SJCRH30 (cell line): ENCODE measurements at regions not wholly inside any gene's neighbourhood (a gene's known extent, or its start where the extent isn't known, plus 50 kb on each side); places are given as distances from the start of the nearest gene placed in this dataset.

ENCODE experiments used
- DNase-seq, 2 experiments: peaks; one replicate each; pipeline ENCODE4 v3.0.0-alpha.2; 2015 to 2020
- H3K27ac ChIP-seq: fragments of 250-450 bp; sonication (Bioruptor Pico); 2 replicates; pipeline ENCODE4 v1.5.1; 2020; ENCODE audit warnings: mild to moderate bottlenecking, moderate library complexity
- H3K27me3 ChIP-seq: fragments of 250-450 bp; sonication (Bioruptor Pico); 2 replicates; pipeline ENCODE4 v1.5.1; 2020; ENCODE audit warnings: mild to moderate bottlenecking, moderate library complexity
- H3K36me3 ChIP-seq: fragments of 250-450 bp; sonication (Bioruptor Pico); 2 replicates; pipeline ENCODE4 v1.5.1; 2020; ENCODE audit warnings: mild to moderate bottlenecking, moderate library complexity
- H3K4me1 ChIP-seq: fragments of 250-450 bp; sonication (Bioruptor Pico); 2 replicates; pipeline ENCODE4 v1.5.1; 2020; ENCODE audit warnings: mild to moderate bottlenecking, moderate library complexity
- H3K4me3 ChIP-seq: fragments of 250-450 bp; sonication (Bioruptor Pico); 2 replicates; pipeline ENCODE4 v1.5.1; 2020; ENCODE audit warnings: mild to moderate bottlenecking, moderate library complexity
- H3K9me3 ChIP-seq: fragments of 250-450 bp; sonication (Bioruptor Pico); replicated peaks from 2 replicates; pipeline ENCODE4 v1.5.1; 2020; ENCODE audit warnings: mild to moderate bottlenecking, moderate library complexity

- no peak for DNase-seq
- H3K9me3 ChIP-seq, result no peaks in the 10 kb centered on the region
- no peaks in the 10 kb centered on the region for H3K27me3 ChIP-seq
- H3K36me3 ChIP-seq, result no peaks in the 10 kb centered on the region
- H3K4me1 ChIP-seq, result no peaks in the 10 kb centered on the region
- no peak overlapping the region for H3K4me3 ChIP-seq
- no peak overlapping the region for H3K27ac ChIP-seq
Measured at GRCh38 chr6:145132709-145133108, 602.6 kb downstream of the EPM2A start.

- Histone ChIP-seq H3K4me1 (no peaks in the 10 kb centered on the region), H3K9me3 (no peaks in the 10 kb centered on the region), H3K4me3 (no peak overlapping the region), H3K27me3 (no peaks in the 10 kb centered on the region), H3K36me3 (no peaks in the 10 kb centered on the region), H3K27ac (no peak overlapping the region)
- no peak for DNase-seq
Measured at GRCh38 chr6:145135702-145136101, 599.6 kb downstream of the EPM2A start.

GRCh38 chr6:145137425-145137824 is 597.9 kb downstream of the EPM2A start:
- no peaks in the 10 kb centered on the region for H3K27me3 ChIP-seq

GRCh38 chr6:145138469-145139139 is 596.7 kb downstream of the EPM2A start:
- H3K27ac ChIP-seq, result no peak overlapping the region
- H3K27me3 ChIP-seq, result no peaks in the 10 kb centered on the region
- H3K4me3 ChIP-seq, result no peak overlapping the region
- H3K36me3 ChIP-seq, result no peaks in the 10 kb centered on the region
- H3K9me3 ChIP-seq, result no peaks in the 10 kb centered on the region
- no peaks in the 10 kb centered on the region for H3K4me1 ChIP-seq
- no peak for DNase-seq

More at GRCh38 chr6:145137425-145137824, 597.9 kb downstream of the EPM2A start:
- DNase-seq, result peak in 1 of 2 experiments; percentile 15
- no peak overlapping the region for H3K4me3 ChIP-seq
- H3K9me3 ChIP-seq, result no peaks in the 10 kb centered on the region
- no peak overlapping the region for H3K27ac ChIP-seq
- H3K36me3 ChIP-seq, result no peaks in the 10 kb centered on the region
- no peaks in the 10 kb centered on the region for H3K4me1 ChIP-seq

- no peak overlapping the region for H3K4me3 ChIP-seq
- no peak overlapping the region for H3K27ac ChIP-seq
- DNase-seq, result no peak
- no peaks in the 10 kb centered on the region for H3K27me3 ChIP-seq
- no peaks in the 10 kb centered on the region for H3K9me3 ChIP-seq
- H3K36me3 ChIP-seq, result no peaks in the 10 kb centered on the region
- no peaks in the 10 kb centered on the region for H3K4me1 ChIP-seq
Measured at GRCh38 chr6:145139140-145139850, 596.0 kb downstream of the EPM2A start.

- no peaks in the 10 kb centered on the region for H3K27me3 ChIP-seq
- no peak overlapping the region for H3K27ac ChIP-seq
- no peak for DNase-seq
- no peak overlapping the region for H3K4me3 ChIP-seq
- H3K9me3 ChIP-seq, result no peaks in the 10 kb centered on the region
- H3K4me1 ChIP-seq, result no peaks in the 10 kb centered on the region
- H3K36me3 ChIP-seq, result no peaks in the 10 kb centered on the region
Measured at GRCh38 chr6:145139895-145140294, 595.4 kb downstream of the EPM2A start.

- Histone ChIP-seq H3K4me3 (no peak overlapping the region), H3K9me3 (no peaks in the 10 kb centered on the region), H3K36me3 (no peaks in the 10 kb centered on the region), H3K27ac (no peak overlapping the region), H3K27me3 (no peaks in the 10 kb centered on the region), H3K4me1 (no peaks in the 10 kb centered on the region)
- DNase-seq, result no peak
Measured at GRCh38 chr6:145141572-145141971, 593.7 kb downstream of the EPM2A start.

- DNase-seq, result no peak
- H3K36me3 ChIP-seq, result no peaks in the 10 kb centered on the region
- H3K4me1 ChIP-seq, result peaks cover under 1% of the 10 kb centered on the region; the same call in 1 of the 2 replicates
- H3K9me3 ChIP-seq, result no peaks in the 10 kb centered on the region
- no peaks in the 10 kb centered on the region for H3K27me3 ChIP-seq
- H3K4me3 ChIP-seq, result no peak overlapping the region
- H3K27ac ChIP-seq, result no peak overlapping the region
Measured at GRCh38 chr6:145142958-145143357, 592.4 kb downstream of the EPM2A start.

- H3K36me3 ChIP-seq, result no peaks in the 10 kb centered on the region
- H3K27ac ChIP-seq, result no peak overlapping the region
- no peaks in the 10 kb centered on the region for H3K27me3 ChIP-seq
- no peaks in the 10 kb centered on the region for H3K9me3 ChIP-seq
- H3K4me3 ChIP-seq, result no peak overlapping the region
- peaks cover 4% of the 10 kb centered on the region; the same call in 1 of the 2 replicates for H3K4me1 ChIP-seq
- DNase-seq, result no peak
Measured at GRCh38 chr6:145143379-145143778, 591.9 kb downstream of the EPM2A start.

- Histone ChIP-seq H3K4me1 (peaks cover 4% of the 10 kb centered on the region; the same call in 1 of the 2 replicates), H3K9me3 (no peaks in the 10 kb centered on the region), H3K36me3 (no peaks in the 10 kb centered on the region), H3K27me3 (no peaks in the 10 kb centered on the region), H3K4me3 (no peak overlapping the region), H3K27ac (no peak overlapping the region)
- DNase-seq, result no peak
Measured at GRCh38 chr6:145147559-145147958, 587.8 kb downstream of the EPM2A start.

GRCh38 chr6:145147981-145148749 is 587.2 kb downstream of the EPM2A start:
- Histone ChIP-seq H3K4me1 (peaks cover 4% of the 10 kb centered on the region; the same call in 1 of the 2 replicates), H3K4me3 (no peak overlapping the region), H3K27me3 (no peaks in the 10 kb centered on the region), H3K27ac (no peak overlapping the region), H3K9me3 (no peaks in the 10 kb centered on the region), H3K36me3 (no peaks in the 10 kb centered on the region)
- peak; percentile 29 to 30 for DNase-seq

GRCh38 chr6:145148776-145149175 is 586.5 kb downstream of the EPM2A start:
- Histone ChIP-seq H3K27ac (no peak overlapping the region), H3K36me3 (no peaks in the 10 kb centered on the region), H3K4me1 (peaks cover 4% of the 10 kb centered on the region; the same call in 1 of the 2 replicates), H3K9me3 (no peaks in the 10 kb centered on the region), H3K27me3 (no peaks in the 10 kb centered on the region), H3K4me3 (no peak overlapping the region)
- DNase-seq, result no peak

- no peak overlapping the region for H3K4me3 ChIP-seq
- H3K36me3 ChIP-seq, result no peaks in the 10 kb centered on the region
- H3K27me3 ChIP-seq, result no peaks in the 10 kb centered on the region
- peaks cover 4% of the 10 kb centered on the region; the same call in 1 of the 2 replicates for H3K4me1 ChIP-seq
- DNase-seq, result no peak
- H3K9me3 ChIP-seq, result no peaks in the 10 kb centered on the region
- no peak overlapping the region for H3K27ac ChIP-seq
Measured at GRCh38 chr6:145151624-145152023, 583.7 kb downstream of the EPM2A start.

GRCh38 chr6:145153495-145153894 is 581.8 kb downstream of the EPM2A start:
- Histone ChIP-seq H3K27me3 (no peaks in the 10 kb centered on the region), H3K36me3 (no peaks in the 10 kb centered on the region), H3K9me3 (no peaks in the 10 kb centered on the region), H3K27ac (no peak overlapping the region), H3K4me1 (no peaks in the 10 kb centered on the region; the same call in 1 of the 2 replicates), H3K4me3 (no peak overlapping the region)
- DNase-seq, result no peak

GRCh38 chr6:145155411-145155810 is 579.9 kb downstream of the EPM2A start:
- no peaks in the 10 kb centered on the region for H3K36me3 ChIP-seq
- DNase-seq, result no peak
- H3K4me3 ChIP-seq, result no peak overlapping the region
- no peaks in the 10 kb centered on the region for H3K4me1 ChIP-seq
- no peak overlapping the region for H3K27ac ChIP-seq
- no peaks in the 10 kb centered on the region for H3K27me3 ChIP-seq
- no peaks in the 10 kb centered on the region for H3K9me3 ChIP-seq
